Cardiac muscle cell (in vitro differentiated cells and primary cell): ENCODE measurements at regions not wholly inside any gene's neighbourhood (a gene's known extent, or its start where the extent isn't known, plus 50 kb on each side); places are given as distances from the start of the nearest gene placed in this dataset.
A peak's percentile ranks its signal among the peaks of the same experiment; 100 is the strongest.

ENCODE experiments used
- DNase-seq, 2 donors: peaks; one replicate each; pipeline versions ENCODE4 v3.0.0 to v3.0.0-alpha.2; 2010 to 2017; ENCODE audit warnings: low read depth in 1 of 2, low spot score in 1 of 2
- H3K27ac ChIP-seq: fragments of 200-600 bp; sonication (generic); 2 replicates; pipeline ENCODE4 v1.5.1; 2016
- H3K27me3 ChIP-seq: fragments of 200-600 bp; sonication (generic); 2 replicates; pipeline ENCODE4 v1.6.0; 2016; ENCODE audit warnings: control low read depth
- H3K36me3 ChIP-seq: fragments of 200-600 bp; sonication (generic); 2 replicates; pipeline ENCODE4 v1.5.1; 2016; ENCODE audit warnings: control low read depth
- H3K4me1 ChIP-seq: fragments of 200-600 bp; sonication (generic); 2 replicates; pipeline ENCODE4 v1.8.1; 2017; ENCODE audit warnings: low read depth, mild to moderate bottlenecking, mixed run types
- H3K4me3 ChIP-seq: fragments of 200-600 bp; sonication (generic); 2 replicates; pipeline ENCODE4 v1.5.1; 2016; ENCODE audit warnings: mild to moderate bottlenecking
- H3K9me3 ChIP-seq: fragments of 200-600 bp; sonication (generic); 2 replicates; pipeline ENCODE4 v1.5.1; 2017; ENCODE audit warnings: low read depth, mild to moderate bottlenecking, control low read depth
- TF ChIP-seq, protein P1 (sequence below): IDR thresholded peaks from 2 replicates; pipeline ENCODE4 v1.5.1; 2012; ENCODE audit warnings: low read depth, mild to moderate bottlenecking, low read length

GRCh38 chr12:90064852-90065801 is 356.5 kb upstream of the ATP2B1 start:
- H3K4me1 ChIP-seq: no peaks in the 10 kb centered on the region
- no peaks in the 10 kb centered on the region for H3K9me3 ChIP-seq
- TF ChIP-seq, protein P1, sequence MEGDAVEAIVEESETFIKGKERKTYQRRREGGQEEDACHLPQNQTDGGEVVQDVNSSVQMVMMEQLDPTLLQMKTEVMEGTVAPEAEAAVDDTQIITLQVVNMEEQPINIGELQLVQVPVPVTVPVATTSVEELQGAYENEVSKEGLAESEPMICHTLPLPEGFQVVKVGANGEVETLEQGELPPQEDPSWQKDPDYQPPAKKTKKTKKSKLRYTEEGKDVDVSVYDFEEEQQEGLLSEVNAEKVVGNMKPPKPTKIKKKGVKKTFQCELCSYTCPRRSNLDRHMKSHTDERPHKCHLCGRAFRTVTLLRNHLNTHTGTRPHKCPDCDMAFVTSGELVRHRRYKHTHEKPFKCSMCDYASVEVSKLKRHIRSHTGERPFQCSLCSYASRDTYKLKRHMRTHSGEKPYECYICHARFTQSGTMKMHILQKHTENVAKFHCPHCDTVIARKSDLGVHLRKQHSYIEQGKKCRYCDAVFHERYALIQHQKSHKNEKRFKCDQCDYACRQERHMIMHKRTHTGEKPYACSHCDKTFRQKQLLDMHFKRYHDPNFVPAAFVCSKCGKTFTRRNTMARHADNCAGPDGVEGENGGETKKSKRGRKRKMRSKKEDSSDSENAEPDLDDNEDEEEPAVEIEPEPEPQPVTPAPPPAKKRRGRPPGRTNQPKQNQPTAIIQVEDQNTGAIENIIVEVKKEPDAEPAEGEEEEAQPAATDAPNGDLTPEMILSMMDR: no peak
- no peaks in the 10 kb centered on the region for H3K36me3 ChIP-seq
- H3K27me3 ChIP-seq: peaks cover 75% of the 10 kb centered on the region
- H3K4me3 ChIP-seq: no peak overlapping the region
- peak in 1 of 2 donors; percentile 28 for DNase-seq
- no peak overlapping the region for H3K27ac ChIP-seq

- TF ChIP-seq, protein P1: no peak
- DNase-seq: peak in 1 of 2 donors; percentile 8
Observed at GRCh38 chr12:90062799-90063198, 354.2 kb upstream of the ATP2B1 start.

GRCh38 chr12:90061809-90062208 is 353.2 kb upstream of the ATP2B1 start:
- Histone ChIP-seq H3K9me3 (no peaks in the 10 kb centered on the region), H3K27me3 (peaks cover 57% of the 10 kb centered on the region), H3K4me1 (no peaks in the 10 kb centered on the region), H3K4me3 (no peak overlapping the region), H3K27ac (no peak overlapping the region), H3K36me3 (no peaks in the 10 kb centered on the region)
- DNase-seq: no peak
- TF ChIP-seq, protein P1: no peak

More at GRCh38 chr12:90062799-90063198, 354.2 kb upstream of the ATP2B1 start:
- H3K36me3 ChIP-seq: no peaks in the 10 kb centered on the region
- no peak overlapping the region for H3K27ac ChIP-seq
- no peaks in the 10 kb centered on the region for H3K9me3 ChIP-seq
- H3K27me3 ChIP-seq: peaks cover 57% of the 10 kb centered on the region
- H3K4me1 ChIP-seq: no peaks in the 10 kb centered on the region
- H3K4me3 ChIP-seq: no peak overlapping the region

DNA sequence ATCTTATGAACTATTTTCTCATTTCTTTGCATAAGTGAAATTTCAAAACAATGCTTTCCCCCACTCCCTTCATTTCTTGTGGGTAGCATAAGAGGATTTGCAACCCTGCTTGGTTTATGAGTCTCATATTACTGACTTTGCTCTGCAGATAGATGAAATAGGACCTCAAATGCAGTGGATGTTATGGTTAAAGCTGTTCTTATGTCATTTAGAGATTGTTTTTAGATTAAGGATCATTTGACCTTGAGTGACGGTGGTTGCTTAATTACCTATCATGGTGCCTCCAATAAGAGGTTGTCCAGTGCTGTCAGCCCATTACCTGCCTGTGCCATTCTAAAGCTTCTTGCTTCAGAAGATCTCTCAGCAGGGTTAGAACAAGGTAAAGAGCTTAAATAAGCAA is 351.4 kb upstream of the ATP2B1 start:
- Histone ChIP-seq H3K36me3 (no peaks in the 10 kb centered on the region), H3K27me3 (peaks cover 53% of the 10 kb centered on the region), H3K9me3 (no peaks in the 10 kb centered on the region), H3K27ac (no peak overlapping the region), H3K4me1 (no peaks in the 10 kb centered on the region), H3K4me3 (no peak overlapping the region)
- DNase-seq: no peak
- TF ChIP-seq, protein P1: no peak

GRCh38 chr12:90058704-90059103 is 350.1 kb upstream of the ATP2B1 start:
- peak in 1 of 2 donors; percentile 86 for DNase-seq
- TF ChIP-seq, protein P1: no peak
- H3K9me3 ChIP-seq: no peaks in the 10 kb centered on the region
- no peak overlapping the region for H3K4me3 ChIP-seq
- no peak overlapping the region for H3K27ac ChIP-seq
- H3K27me3 ChIP-seq: peaks cover 54% of the 10 kb centered on the region
- no peaks in the 10 kb centered on the region for H3K36me3 ChIP-seq
- H3K4me1 ChIP-seq: no peaks in the 10 kb centered on the region
